ENCODE measurements at regions not wholly inside any gene's neighbourhood (a gene's known extent, or its start where the extent isn't known, plus 50 kb on each side); places are given as distances from the start of the nearest gene placed in this dataset.

- Histone ChIP-seq H2BK5ac (ENCODE audit: low read depth, low read length, poor library complexity, severe bottlenecking) (no peak overlapping the region), H3K36me3 (ENCODE audit: control insufficient read depth, insufficient read depth, low read length) (no peaks in the 10 kb centered on the region), H3K18ac (ENCODE audit: low read depth, low read length) (no peak overlapping the region), H2AFZ (replicated peaks; ENCODE audit: low read length, poor library complexity) (no peak overlapping the region), H3K56ac (ENCODE audit: extremely low read depth, insufficient read depth, low read length) (no peak overlapping the region), H2BK15ac (ENCODE audit: low read depth, low read length) (no peak overlapping the region), H3K4me2 (ENCODE audit: low read depth, low read length) (no peak overlapping the region), H3K4me1 (ENCODE audit: control insufficient read depth, insufficient read depth, low read length) (no peaks in the 10 kb centered on the region), H2BK120ac (ENCODE audit: low read depth, low read length) (no peak overlapping the region), H3K9me1 (ENCODE audit: insufficient read depth, low read length) (no peaks in the 10 kb centered on the region), H4K20me1 (ENCODE audit: insufficient read depth, low read length) (no peaks in the 10 kb centered on the region), H3K14ac (replicated peaks; ENCODE audit: low read depth, low read length) (no peak overlapping the region), H3K9me3 (ENCODE audit: control insufficient read depth, insufficient read depth, low read length) (no peaks in the 10 kb centered on the region), H2AK9ac (replicated peaks; ENCODE audit: low read depth, low read length, poor library complexity) (no peak overlapping the region), H4K91ac (ENCODE audit: insufficient read depth, low read depth, low read length) (no peak overlapping the region), H4K5ac (ENCODE audit: low read depth, low read length) (no peak overlapping the region), H4K8ac (ENCODE audit: low read depth in 2 of 2, low read length in 2 of 2) (no peak overlapping the region), H3K9ac (ENCODE audit: low read depth, low read length) (no peak overlapping the region), H2AK5ac (ENCODE audit: low read depth, low read length) (no peak overlapping the region), H3K27me3 (ENCODE audit: control insufficient read depth, insufficient read depth, low read length) (no peaks in the 10 kb centered on the region), H3K27ac (ENCODE audit: insufficient read depth, low read length) (no peak overlapping the region), H3K79me1 (ENCODE audit: low read depth in 1 of 2, low read length in 2 of 2) (no peaks in the 10 kb centered on the region), H3K4ac (ENCODE audit: low read depth, low read length) (no peak overlapping the region), H2BK20ac (ENCODE audit: low read depth, low read length) (no peak overlapping the region), H3K23ac (ENCODE audit: low read depth, low read length) (no peak overlapping the region), H3K4me3 (ENCODE audit: insufficient read depth, low read depth, low read length) (no peak overlapping the region)
- no peak for TF ChIP-seq MAZ (IDR thresholded peaks at IDR 0.05; ENCODE audit: borderline replicate concordance, low read depth, low read length)
- TF ChIP-seq USF2 (IDR thresholded peaks at IDR 0.05; ENCODE audit: low read depth, low read length), result no peak
- no peak for TF ChIP-seq RAD21 (IDR thresholded peaks at IDR 0.05; ENCODE audit: low read length)
- no peak for TF ChIP-seq FOS (IDR thresholded peaks at IDR 0.05; ENCODE audit: low read depth, low read length)
- no peak for TF ChIP-seq RFX5 (IDR thresholded peaks at IDR 0.05; ENCODE audit: low read depth, low read length)
- TF ChIP-seq CHD1 (IDR thresholded peaks at IDR 0.05; ENCODE audit: low read depth, low read length), result no peak
- no peak for TF ChIP-seq CTCF (conservative IDR thresholded peaks at IDR 0.05; ENCODE audit: low read depth, low read length)
- no peak for TF ChIP-seq NFE2L2 (IDR thresholded peaks at IDR 0.05; ENCODE audit: low read depth, low read length)
- no peak for TF ChIP-seq SMC3 (IDR thresholded peaks at IDR 0.05; ENCODE audit: low read depth, low read length)
- TF ChIP-seq CEBPB (IDR thresholded peaks at IDR 0.05; ENCODE audit: low read depth, low read length), result no peak
- no peak for TF ChIP-seq MXI1 (IDR thresholded peaks at IDR 0.05; ENCODE audit: borderline replicate concordance, low read depth, low read length)
- no peak for TF ChIP-seq ELK1 (IDR thresholded peaks at IDR 0.05; ENCODE audit: borderline replicate concordance, low read depth, low read length)
- TF ChIP-seq BHLHE40 (IDR thresholded peaks at IDR 0.05; ENCODE audit: low read depth, low read length), result no peak
- TF ChIP-seq RCOR1 (IDR thresholded peaks at IDR 0.05; ENCODE audit: insufficient replicate concordance, low read length), result no peak
- no peak for TF ChIP-seq MAFK (IDR thresholded peaks at IDR 0.05; ENCODE audit: low read depth, low read length)
- no peak for TF ChIP-seq POLR2A (IDR thresholded peaks at IDR 0.05; ENCODE audit: low read depth, low read length)
- DNase-seq, result no peak
- ChIA-PET POLR2A (ENCODE audit: unreplicated experiment) (no interaction called here), CTCF (no interaction called here)
- no peak for ATAC-seq (ENCODE audit: low read depth)
- intact Hi-C loops (cut with micrococcal nuclease) (no loop called here), dilution Hi-C loops (cut with HindIII; ENCODE audit: low sequenced_read_pairs, unreplicated experiment) (no loop called here), in situ Hi-C loops (cut with MboI; ENCODE audit: low sequenced_read_pairs) (no loop called here)
- WGBS, 2 experiments (ENCODE audit: extremely low coverage in 2 of 2, insufficient read length in 1 of 2), result no CpG with 5 or more reads among the region's 5 CpGs
- BruUV-seq (replicated peaks), result no TSS peak
Observed at GRCh38 chr7:127304087-127304486, 51.3 kb upstream of the GRM8 start.
